ENCODE measurements at regions not wholly inside any gene's neighbourhood (a gene's known extent, or its start where the extent isn't known, plus 50 kb on each side); places are given as distances from the start of the nearest gene placed in this dataset.

GRCh38 chr10:4215963-4216575, 431.1 kb upstream of the KLF6 start:
- no peak for TF ChIP-seq CTCF (IDR thresholded peaks at IDR 0.05; ENCODE audit: low read depth, low read length, missing control alignments)
- no peak for DNase-seq (ENCODE audit: low read depth)
- no peak overlapping the region for H3K4me3 ChIP-seq (ENCODE audit: low read depth, low read length)

- no peak overlapping the region for H3K4me3 ChIP-seq (ENCODE audit: low read depth, low read length)
- DNase-seq (ENCODE audit: low read depth): no peak
- no peak for TF ChIP-seq CTCF (IDR thresholded peaks at IDR 0.05; ENCODE audit: low read depth, low read length, missing control alignments)
Measured at GRCh38 chr10:4215485-4215884, 430.5 kb upstream of the KLF6 start.

GRCh38 chr10:4214908-4215307, 429.9 kb upstream of the KLF6 start:
- no peak for TF ChIP-seq CTCF (IDR thresholded peaks at IDR 0.05; ENCODE audit: low read depth, low read length, missing control alignments)
- no peak overlapping the region for H3K4me3 ChIP-seq (ENCODE audit: low read depth, low read length)
- no peak for DNase-seq (ENCODE audit: low read depth)

- H3K4me3 ChIP-seq (ENCODE audit: low read depth, low read length): no peak overlapping the region
- no peak for DNase-seq (ENCODE audit: low read depth)
- TF ChIP-seq CTCF (IDR thresholded peaks at IDR 0.05; ENCODE audit: low read depth, low read length, missing control alignments): no peak
Measured at GRCh38 chr10:4213441-4213840, 428.4 kb upstream of the KLF6 start.

GRCh38 chr10:4212111-4212630, 427.2 kb upstream of the KLF6 start:
- H3K4me3 ChIP-seq (ENCODE audit: low read depth, low read length): no peak overlapping the region
- DNase-seq (ENCODE audit: low read depth): no peak
- TF ChIP-seq CTCF (IDR thresholded peaks at IDR 0.05; ENCODE audit: low read depth, low read length, missing control alignments): no peak

- TF ChIP-seq CTCF (IDR thresholded peaks at IDR 0.05; ENCODE audit: low read depth, low read length, missing control alignments): no peak
- no peak for DNase-seq (ENCODE audit: low read depth)
- no peak overlapping the region for H3K4me3 ChIP-seq (ENCODE audit: low read depth, low read length)
Measured at GRCh38 chr10:4208499-4208898, 423.5 kb upstream of the KLF6 start.

- DNase-seq (ENCODE audit: low read depth): no peak
Measured at GRCh38 chr10:4205113-4205512, 420.1 kb upstream of the KLF6 start.

More at GRCh38 chr10:4205113-4205512, 420.1 kb upstream of the KLF6 start:
- no peak for TF ChIP-seq CTCF (IDR thresholded peaks at IDR 0.05; ENCODE audit: low read depth, low read length, missing control alignments)
- H3K4me3 ChIP-seq (ENCODE audit: low read depth, low read length): no peak overlapping the region

Measured in GM12864 (cell line).